C4-2B (cell line): ENCODE measurements at regions not wholly inside any gene's neighbourhood (a gene's known extent, or its start where the extent isn't known, plus 50 kb on each side); places are given as distances from the start of the nearest gene placed in this dataset.

Source experiments
- H3K27ac ChIP-seq: fragments of 450-650 bp; 2 replicates; pipeline ENCODE4 v1.5.1; 2017
- ZFX ChIP-seq: fragments of 450-650 bp; IDR thresholded peaks from 2 replicates; pipeline ENCODE4 v1.6.1; 2017
- TF ChIP-seq, protein P1 (sequence below): fragments of 450-650 bp; conservative IDR thresholded peaks from 2 replicates; pipeline ENCODE4 v1.5.1; 2017; ENCODE audit warnings: mild to moderate bottlenecking

DNA sequence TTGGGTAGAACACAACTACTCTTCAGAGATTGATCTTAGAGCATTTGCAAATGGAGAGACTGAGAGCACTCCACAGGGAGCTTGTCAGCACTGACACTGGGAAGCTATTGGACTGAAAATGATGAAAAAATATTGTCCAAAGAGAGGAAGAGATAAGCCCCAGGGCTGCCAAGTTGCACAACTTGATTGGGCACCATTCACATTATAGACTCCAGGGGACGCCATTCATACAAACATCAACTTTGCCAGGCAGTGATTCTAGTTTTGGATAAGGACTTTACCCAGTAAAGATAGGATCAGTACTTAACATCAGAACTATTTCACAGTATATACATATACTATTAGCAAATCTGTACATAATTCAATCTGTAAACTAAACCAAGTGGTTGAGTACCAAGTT, 79.6 kb upstream of the MYCN start:
- TF ChIP-seq, protein P1, sequence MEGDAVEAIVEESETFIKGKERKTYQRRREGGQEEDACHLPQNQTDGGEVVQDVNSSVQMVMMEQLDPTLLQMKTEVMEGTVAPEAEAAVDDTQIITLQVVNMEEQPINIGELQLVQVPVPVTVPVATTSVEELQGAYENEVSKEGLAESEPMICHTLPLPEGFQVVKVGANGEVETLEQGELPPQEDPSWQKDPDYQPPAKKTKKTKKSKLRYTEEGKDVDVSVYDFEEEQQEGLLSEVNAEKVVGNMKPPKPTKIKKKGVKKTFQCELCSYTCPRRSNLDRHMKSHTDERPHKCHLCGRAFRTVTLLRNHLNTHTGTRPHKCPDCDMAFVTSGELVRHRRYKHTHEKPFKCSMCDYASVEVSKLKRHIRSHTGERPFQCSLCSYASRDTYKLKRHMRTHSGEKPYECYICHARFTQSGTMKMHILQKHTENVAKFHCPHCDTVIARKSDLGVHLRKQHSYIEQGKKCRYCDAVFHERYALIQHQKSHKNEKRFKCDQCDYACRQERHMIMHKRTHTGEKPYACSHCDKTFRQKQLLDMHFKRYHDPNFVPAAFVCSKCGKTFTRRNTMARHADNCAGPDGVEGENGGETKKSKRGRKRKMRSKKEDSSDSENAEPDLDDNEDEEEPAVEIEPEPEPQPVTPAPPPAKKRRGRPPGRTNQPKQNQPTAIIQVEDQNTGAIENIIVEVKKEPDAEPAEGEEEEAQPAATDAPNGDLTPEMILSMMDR: peak; percentile 34
- no peak for TF ChIP-seq ZFX

DNA sequence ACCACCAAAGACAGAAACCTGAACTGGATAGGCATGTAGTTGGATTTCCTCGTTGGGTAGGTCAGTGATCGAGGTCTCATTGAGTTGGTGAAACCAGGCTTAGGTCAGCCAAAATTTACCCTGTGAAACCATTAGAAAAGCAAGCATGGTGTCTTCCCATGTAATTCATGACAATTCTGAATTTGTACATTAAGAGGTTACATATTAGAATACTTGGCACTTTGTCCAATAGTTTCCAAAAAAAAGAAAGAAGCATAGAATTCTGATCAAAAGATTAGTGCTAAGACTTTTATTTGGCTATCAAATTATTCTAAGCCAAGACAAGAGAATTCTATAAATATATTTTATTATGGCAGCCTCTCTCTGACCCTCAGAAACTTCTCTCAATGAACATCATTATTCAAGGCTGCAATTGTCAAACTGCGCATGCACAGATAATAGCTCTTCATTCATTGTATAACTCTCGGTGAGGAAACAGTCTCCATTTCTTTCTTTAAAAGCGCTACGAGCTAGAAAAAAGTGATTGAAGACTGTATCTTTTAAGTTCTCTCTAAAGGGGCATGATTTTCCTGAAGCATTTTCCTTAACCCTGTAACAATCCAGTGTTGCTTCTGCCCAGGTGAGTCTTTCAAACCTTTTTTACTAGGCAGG, 79.1 kb upstream of the MYCN start:
- no peak overlapping the region for H3K27ac ChIP-seq
- TF ChIP-seq, protein P1: no peak
- TF ChIP-seq ZFX: no peak

More for the DNA sequence above, 79.6 kb upstream of the MYCN start:
- no peak overlapping the region for H3K27ac ChIP-seq

DNA sequence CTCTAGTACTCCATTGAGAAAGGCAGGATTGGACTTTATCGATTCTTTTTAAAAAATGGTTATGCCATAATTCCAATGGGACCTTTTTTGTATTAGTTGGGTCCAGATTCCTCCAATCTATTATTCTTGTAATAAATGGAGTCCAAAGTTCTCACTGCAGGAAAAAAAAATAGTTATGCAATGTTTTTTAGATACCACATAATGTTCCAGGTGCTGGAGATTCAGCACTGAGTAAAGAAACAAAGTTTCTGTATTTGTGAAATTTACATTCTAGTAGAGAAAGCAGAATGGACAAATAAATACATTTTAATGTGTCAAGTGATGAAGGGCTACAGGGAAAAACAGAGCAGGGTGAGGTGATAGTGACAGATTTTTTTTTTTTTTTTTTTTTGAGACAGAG, 78.5 kb upstream of the MYCN start:
- H3K27ac ChIP-seq: no peak overlapping the region
- TF ChIP-seq, protein P1: no peak
- no peak for TF ChIP-seq ZFX

DNA sequence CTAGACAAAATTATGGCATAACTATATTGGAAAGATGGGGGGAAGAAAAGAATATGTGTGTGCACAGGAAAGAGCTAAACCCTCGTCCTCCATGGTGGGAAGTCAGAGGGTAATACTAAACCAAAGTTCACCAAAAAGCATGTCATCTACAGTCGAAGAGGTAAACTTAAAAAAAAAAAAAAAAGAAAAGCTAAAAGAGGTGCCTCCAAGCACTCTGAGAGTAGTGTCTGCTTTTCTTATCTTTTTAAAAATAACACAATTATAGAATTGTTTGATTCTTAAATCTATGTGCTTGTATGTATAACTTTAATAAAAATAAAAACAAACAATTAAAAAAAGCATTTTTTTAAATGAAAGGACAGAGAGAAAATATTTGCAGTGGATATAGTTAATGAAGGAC, 77.3 kb upstream of the MYCN start:
- TF ChIP-seq, protein P1: no peak
- no peak for TF ChIP-seq ZFX
- H3K27ac ChIP-seq: no peak overlapping the region

DNA sequence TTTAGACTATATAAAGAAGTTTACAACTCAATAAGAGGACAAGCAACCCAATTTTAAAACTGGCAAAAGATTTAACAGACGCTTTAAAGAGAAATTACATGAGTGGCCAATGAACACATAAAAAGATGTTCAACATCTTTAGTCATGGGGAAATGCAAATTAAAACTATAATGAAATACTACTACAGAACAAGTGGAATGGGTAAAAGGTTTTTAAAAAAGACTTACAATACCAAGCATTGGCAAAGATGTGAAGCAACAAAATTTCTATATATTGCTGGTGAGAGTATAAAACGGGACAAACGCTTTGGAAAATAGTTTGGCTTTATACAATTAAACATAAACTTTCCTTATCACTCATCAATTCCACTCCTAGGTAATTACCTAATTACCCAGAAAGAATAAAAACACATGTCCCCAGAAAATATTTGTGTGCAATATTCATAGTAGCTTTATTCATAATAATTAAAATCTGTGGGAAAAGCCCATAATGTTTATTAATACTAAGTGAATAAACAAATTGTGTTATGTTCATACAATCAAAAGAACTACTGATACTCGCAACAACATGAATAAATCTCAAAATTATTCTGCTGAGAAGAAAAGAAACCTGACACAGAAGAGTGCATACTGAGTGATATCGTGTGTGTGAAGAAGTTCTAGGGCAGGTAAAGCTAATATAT, 76.7 kb upstream of the MYCN start:
- no peak overlapping the region for H3K27ac ChIP-seq
- TF ChIP-seq, protein P1: no peak
- no peak for TF ChIP-seq ZFX

DNA sequence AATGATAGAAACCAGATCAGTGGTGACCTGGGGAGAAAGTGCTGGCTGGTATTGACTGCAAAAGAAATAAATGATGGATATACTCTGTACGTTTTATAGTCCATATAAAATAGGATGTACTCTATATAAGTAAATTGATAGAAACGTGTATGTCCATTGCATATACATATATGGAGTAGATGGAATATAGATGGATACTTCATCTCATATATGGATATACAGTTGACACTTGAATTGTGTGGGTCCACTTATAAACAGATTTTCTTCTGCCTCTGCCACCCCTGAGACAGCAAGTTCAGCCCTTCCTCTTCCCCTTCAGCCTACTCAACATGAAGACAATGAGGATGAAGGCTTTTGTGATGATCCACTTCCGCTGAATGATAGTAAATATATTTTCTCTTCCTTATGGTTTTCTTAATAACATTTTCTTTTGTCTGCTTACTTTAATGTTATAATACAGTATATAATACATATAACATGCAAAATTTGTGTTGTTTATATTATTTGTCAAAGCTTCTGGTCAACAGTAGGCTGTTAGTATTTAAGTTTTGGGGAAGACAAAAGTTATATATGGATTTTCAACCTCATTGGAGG, 76.1 kb upstream of the MYCN start:
- TF ChIP-seq, protein P1: no peak
- no peak for TF ChIP-seq ZFX

DNA sequence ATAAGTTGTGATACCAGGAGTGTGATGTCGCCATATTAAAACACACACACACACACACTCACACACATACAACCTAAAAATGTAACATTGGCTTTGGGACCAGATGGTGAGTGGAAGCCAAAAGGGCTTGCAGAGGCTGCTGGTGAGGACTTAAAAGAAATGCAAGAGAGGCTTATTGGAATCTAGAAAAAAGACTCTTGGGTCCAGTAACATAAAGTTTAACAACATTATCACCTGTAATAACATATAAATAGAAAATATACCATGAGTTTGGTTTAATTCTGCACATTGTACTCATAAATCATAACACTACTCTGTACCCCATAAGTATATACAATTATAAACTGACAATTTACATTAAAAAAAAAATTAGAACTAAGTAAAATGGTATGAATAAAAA, 74.4 kb upstream of the MYCN start:
- H3K27ac ChIP-seq: no peak overlapping the region
- no peak for TF ChIP-seq ZFX
- TF ChIP-seq, protein P1: no peak

More for the DNA sequence above, 76.1 kb upstream of the MYCN start:
- H3K27ac ChIP-seq: no peak overlapping the region
